IPS DF 19.7 (cell line): ENCODE measurements at regions not wholly inside any gene's neighbourhood (a gene's known extent, or its start where the extent isn't known, plus 50 kb on each side); places are given as distances from the start of the nearest gene placed in this dataset.
A peak's percentile ranks its signal among the peaks of the same experiment; 100 is the strongest.

ENCODE experiments used
- DNase-seq: peaks from one replicate; pipeline ENCODE4 v3.0.0-alpha.2; 2013; ENCODE audit warnings: low read depth, low spot score

DNA sequence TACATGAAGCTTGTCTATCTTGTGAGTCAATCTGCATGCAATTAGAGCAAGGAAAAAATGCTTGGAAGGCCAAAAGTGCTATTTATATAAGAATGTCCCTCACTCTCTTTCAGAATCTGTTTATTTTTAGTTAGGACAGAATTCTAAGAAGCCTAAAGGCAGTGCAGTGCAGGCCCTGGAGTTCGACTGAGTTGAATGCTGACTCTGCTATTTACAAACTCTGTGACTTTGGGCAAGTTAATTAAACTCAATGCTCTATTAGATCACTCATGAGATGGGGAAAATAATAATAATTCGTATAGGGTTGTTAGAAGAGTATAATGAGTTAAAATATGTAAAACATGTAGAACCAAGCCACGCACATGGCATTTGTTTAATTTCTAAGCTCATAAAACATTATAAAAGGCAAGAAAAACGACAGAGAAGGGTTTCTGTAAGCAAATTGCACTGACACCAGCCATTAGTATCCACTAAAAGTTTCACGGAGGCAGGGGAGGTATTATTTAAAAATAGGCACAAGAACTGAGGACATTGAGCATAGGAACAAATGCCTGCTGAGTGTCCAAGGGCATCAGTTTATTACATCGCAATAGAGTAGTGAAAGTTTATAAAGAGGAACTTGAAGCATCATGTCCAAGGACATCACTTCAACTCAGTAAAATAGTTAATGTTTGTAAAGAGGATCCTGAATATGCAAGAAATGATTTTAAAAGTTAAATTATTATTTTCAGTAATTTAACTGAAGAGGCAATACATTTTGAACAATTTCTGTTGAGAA, 115.0 kb upstream of the INPP4B start:
- DNase-seq = no peak

- DNase-seq = no peak
Observed at GRCh38 chr4:142961866-142962265, 115.8 kb upstream of the INPP4B start.

- no peak for DNase-seq
Observed at GRCh38 chr4:142974328-142974727, 128.2 kb upstream of the INPP4B start.

GRCh38 chr4:142975618-142976017, 129.5 kb upstream of the INPP4B start:
- DNase-seq = no peak

GRCh38 chr4:142976482-142976881, 130.4 kb upstream of the INPP4B start:
- DNase-seq = no peak

GRCh38 chr4:142977182-142977581, 131.1 kb upstream of the INPP4B start:
- no peak for DNase-seq

GRCh38 chr4:142983065-142983464, 137.0 kb upstream of the INPP4B start:
- no peak for DNase-seq

DNA sequence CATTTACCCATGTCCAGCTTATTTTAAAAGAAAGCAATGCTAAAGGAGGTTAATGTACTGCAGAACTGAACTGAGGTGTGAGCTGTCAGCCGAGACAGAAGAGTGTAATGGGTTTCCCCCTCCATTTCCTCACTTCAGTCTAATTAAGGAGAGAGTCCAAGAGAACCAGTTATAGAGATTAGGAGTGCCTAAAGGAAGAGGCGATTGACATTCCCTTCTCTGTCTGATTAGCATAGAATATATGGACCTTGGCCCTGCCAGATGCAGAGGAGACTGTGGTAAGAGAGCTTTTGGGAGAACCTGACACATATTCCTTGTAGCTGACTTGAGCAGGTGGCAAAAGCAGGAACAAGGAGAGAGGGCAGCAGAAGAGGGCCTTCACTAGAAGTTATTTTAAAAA, 137.5 kb upstream of the INPP4B start:
- DNase-seq = no peak

DNA sequence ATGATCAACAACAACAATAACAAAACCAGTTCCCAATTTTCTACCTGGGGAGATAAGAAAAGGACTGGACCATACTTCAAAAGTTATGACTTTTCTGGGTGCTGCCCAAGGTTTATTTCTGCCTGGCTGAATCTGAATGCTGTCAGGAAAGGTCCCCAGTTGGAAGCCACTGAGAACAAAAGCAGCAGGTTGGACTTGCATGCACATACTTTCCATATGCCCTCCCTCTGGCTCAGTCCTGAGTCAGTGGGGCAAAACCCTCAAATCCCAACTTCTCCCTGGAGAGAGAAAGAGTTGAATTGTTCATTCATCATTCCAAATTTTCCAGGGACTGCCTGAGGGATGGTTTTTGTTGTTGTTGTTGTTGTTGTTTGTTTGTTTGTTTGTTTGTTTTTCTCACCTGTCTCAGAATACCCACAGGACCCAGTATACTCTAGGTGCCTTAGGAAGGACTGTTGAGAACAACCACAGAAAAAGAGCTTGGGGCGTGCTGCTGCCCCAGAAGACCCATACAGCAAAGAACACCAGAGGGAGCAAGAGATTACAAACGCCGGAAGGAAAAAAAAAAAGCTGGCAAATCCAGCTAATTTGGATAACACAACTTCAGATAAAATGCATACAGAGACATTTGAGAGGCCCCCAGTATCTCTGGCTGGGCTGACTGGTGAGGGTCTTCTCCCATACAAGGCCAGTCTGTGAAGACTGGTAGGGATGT, 138.9 kb upstream of the INPP4B start:
- peak; percentile 9 for DNase-seq

GRCh38 chr4:143016171-143016570, 168.5 kb upstream of the USP38 start:
- no peak for DNase-seq

- DNase-seq = no peak
Observed at GRCh38 chr4:143017210-143017609, 167.5 kb upstream of the USP38 start.

DNA sequence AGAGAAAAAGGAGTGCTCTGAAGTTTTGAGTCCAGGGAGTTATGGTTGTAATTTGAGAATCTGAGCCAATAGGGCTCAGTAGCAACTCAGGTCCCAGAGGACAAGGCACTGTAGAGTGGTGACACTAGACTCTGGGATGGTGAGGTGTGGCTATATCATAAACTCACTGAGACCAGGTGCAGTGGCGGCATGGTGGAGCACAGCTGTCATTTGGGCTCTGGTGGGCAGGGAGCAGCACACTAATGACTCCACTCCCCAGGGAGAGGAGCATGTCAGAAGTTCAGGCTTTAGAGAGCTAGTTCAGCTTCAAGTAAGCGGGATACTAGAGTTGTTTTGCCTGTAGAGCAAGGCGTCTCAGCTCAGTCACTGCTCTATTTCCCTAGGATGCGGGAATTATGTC, 165.4 kb upstream of the USP38 start:
- no peak for DNase-seq

- no peak for DNase-seq
Observed at GRCh38 chr4:143021384-143021783, 163.3 kb upstream of the USP38 start.

GRCh38 chr4:143023239-143023918, 161.3 kb upstream of the USP38 start:
- no peak for DNase-seq

GRCh38 chr4:143025081-143025704, 159.5 kb upstream of the USP38 start:
- DNase-seq = peak; percentile 15

DNA sequence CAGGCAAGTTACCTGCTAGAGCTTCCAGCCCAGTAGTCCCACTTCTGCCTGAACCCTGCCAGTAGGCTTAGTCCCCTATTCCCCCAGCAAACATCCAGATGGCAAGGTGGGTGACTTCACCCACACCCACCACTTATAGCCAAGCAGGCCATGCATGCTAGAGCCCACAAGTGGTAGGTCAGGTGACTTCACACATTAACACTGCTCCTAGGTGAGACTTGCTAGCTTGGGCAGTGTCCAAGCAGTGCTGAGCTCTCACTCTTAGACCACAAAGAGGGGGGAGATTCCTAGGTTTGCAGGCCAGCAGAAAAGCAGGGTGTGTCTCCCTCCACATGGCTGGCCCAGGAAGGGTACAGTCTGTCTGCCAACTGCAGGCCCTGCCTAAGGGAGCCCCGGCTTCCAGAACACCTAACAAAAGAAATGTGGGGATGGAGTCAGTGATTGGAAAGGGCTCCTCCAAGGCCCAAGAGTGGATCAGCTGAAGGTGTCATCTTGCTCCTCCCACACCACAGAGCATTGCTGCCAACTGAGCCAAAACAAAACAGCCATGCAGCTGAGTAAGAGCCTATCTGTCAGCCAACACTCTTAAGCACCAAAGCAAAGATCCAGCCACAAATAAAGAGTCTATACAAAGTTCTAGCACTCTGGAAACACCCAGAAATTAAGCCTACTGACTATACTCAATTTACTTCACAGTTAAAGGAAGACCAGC, 158.1 kb upstream of the USP38 start:
- no peak for DNase-seq

DNA sequence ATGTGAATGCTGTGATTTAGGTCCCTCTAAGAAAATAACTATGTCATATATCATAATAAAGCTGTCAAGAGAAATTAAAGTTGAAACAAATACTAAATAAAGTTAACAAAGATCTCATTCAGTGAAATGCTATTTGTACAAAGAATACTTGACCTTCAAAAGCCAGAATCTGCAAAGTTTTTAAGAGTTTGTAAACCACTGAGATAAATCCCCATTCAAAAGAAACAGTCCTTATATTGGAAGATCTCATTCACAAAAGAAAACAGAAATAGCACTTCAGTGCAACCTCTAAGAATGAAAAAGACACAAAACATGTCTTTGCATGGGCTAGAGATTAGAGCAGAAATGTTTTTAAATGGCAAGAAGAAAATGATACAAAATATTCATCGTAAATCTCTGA, 149.1 kb upstream of the USP38 start:
- no peak for DNase-seq

- DNase-seq = no peak
Observed at GRCh38 chr4:143036443-143036842, 148.3 kb upstream of the USP38 start.

DNA sequence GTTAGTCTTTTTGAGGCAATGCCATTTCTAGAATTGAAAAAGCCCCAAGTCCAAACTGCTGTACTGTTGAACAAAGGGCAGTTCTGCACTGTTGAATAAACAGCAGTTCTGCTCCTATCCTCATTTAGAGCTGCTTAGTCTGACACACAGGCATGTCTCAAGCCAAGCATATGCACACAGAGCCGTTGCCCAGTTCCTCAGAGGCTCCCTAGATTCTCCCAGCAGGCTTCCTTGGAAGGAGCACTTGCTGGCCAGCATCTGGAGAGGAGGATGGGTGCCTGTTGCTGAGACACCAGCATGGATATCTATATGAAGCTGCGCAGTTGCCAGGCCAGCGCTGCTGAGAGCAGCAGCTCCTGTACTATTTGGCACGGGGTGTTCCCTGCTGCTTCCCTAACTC, 138.3 kb upstream of the USP38 start:
- no peak for DNase-seq

DNA sequence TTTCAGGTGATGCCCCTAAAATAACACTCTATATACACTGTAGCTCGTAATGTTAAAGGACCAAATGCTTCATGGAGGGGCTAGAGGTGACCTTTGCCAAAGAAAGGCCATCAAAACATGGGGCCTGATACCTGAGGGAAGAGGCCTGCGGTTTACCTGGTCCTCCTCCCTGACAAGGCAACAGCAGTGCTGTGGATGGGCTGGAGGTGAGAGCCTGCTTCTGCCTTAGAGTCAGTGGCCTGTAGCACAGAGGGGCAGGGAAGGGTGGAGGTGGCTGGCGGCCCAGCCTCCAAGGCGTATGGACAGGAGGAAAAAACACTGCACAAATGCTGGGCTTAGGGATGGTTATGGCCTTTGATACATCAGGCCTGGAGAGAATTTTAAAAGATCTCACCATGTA, 137.8 kb upstream of the USP38 start:
- DNase-seq = no peak

DNA sequence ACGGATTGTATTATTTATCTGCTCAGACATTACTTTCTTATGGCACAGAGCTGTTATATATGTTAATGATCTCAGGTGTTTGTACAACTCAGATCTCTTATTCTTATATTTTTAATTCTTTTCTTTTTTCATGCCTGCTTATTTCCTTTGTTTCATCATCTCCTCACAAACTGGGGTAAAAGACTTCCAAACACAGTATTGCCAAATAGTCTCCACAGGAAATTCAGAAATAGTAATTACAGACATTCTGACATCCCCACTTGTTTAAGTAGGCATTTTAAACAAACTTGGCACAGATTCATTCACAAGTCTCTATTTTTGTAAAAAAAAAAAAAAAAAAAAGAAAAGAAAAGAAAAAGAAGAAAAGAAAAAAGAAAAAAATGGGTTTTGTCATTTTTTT, 129.7 kb upstream of the USP38 start:
- no peak for DNase-seq

GRCh38 chr4:143055997-143056396, 128.7 kb upstream of the USP38 start:
- DNase-seq = no peak
